ENCODE measurements at regions not wholly inside any gene's neighbourhood (a gene's known extent, or its start where the extent isn't known, plus 50 kb on each side); places are given as distances from the start of the nearest gene placed in this dataset.

DNA sequence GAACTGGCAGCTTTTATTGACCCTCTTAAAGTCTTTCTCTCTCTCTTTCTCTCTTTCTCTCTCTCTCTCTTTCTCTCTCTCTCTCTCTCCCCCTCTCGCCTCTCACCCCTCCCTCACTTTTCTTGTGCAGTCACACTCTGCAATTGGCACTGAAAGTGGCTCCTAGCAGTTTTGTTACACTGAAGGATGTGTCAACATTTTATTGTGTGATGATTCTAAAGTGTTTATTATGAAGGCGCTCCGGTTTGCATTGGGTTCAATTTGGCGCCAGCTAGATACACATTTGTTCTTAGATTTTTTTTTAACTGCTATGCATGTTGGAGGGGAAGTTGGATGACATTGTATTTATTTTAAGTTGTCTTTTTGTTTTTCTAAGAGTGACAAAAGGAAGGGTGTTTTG is 64.0 kb upstream of the CHRM3 start:
- BruUV-seq (replicated peaks), result no TSS peak
- CTCF ChIA-PET, result no interaction called here
- H3K79me2 ChIP-seq (ENCODE audit: control insufficient read depth, insufficient read depth, low read length), result no peaks in the 10 kb centered on the region
- POLR2A ChIA-PET, result no interaction called here
- no peak overlapping the region for H3K9ac ChIP-seq (replicated peaks; ENCODE audit: extremely low read depth, insufficient read depth, low read length)
- H3K4me3 ChIP-seq (replicated peaks in 1 of 3; ENCODE audit: insufficient read depth in 1 of 3, low read depth in 1 of 3, low read length in 3 of 3), result no peak overlapping the region
- peaks cover 2% of the 10 kb centered on the region for H3K9me3 ChIP-seq (replicated peaks; ENCODE audit: control insufficient read depth, insufficient read depth, low read length)
- H3K36me3 ChIP-seq (ENCODE audit: control insufficient read depth in 2 of 2, extremely low read depth in 1 of 2, insufficient read depth in 2 of 2, low read length in 2 of 2), result no peaks in the 10 kb centered on the region
- no peaks in the 10 kb centered on the region for H3K27me3 ChIP-seq (ENCODE audit: control insufficient read depth in 2 of 2, insufficient read depth in 2 of 2, low read length in 2 of 2)
- H3K27ac ChIP-seq (ENCODE audit: insufficient read depth, low read depth, low read length), result no peak overlapping the region
- DNase-seq (ENCODE audit: low read depth, low spot score) (no peak), FAIRE-seq (no peak)
- dilution Hi-C loops (cut with MboI; ENCODE audit: extremely low pct_ligation_motif_present, low sequenced_read_pairs), result no loop called here
- H3K4me1 ChIP-seq (ENCODE audit: control insufficient read depth, extremely low read depth, insufficient read depth, low read length), result no peaks in the 10 kb centered on the region
- no peaks in the 10 kb centered on the region for H4K20me1 ChIP-seq (replicated peaks; ENCODE audit: control insufficient read depth, extremely low read depth, insufficient read depth, low read length)
- no peak overlapping the region for H2AFZ ChIP-seq (ENCODE audit: low read depth, low read length)
- no peaks in the 10 kb centered on the region for H3K9me1 ChIP-seq (replicated peaks; ENCODE audit: control insufficient read depth, extremely low read depth, insufficient read depth, low read length)
- TF ChIP-seq, protein P1, sequence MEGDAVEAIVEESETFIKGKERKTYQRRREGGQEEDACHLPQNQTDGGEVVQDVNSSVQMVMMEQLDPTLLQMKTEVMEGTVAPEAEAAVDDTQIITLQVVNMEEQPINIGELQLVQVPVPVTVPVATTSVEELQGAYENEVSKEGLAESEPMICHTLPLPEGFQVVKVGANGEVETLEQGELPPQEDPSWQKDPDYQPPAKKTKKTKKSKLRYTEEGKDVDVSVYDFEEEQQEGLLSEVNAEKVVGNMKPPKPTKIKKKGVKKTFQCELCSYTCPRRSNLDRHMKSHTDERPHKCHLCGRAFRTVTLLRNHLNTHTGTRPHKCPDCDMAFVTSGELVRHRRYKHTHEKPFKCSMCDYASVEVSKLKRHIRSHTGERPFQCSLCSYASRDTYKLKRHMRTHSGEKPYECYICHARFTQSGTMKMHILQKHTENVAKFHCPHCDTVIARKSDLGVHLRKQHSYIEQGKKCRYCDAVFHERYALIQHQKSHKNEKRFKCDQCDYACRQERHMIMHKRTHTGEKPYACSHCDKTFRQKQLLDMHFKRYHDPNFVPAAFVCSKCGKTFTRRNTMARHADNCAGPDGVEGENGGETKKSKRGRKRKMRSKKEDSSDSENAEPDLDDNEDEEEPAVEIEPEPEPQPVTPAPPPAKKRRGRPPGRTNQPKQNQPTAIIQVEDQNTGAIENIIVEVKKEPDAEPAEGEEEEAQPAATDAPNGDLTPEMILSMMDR (IDR thresholded peaks at IDR 0.05; ENCODE audit: extremely low read depth in 1 of 2, insufficient read depth in 1 of 2, low read depth in 1 of 2, low read length in 2 of 2), result no peak
- no peak for TF ChIP-seq POLR2AphosphoS5 (IDR thresholded peaks at IDR 0.05; ENCODE audit: insufficient read depth, low read depth, low read length)
- TF ChIP-seq MYC (IDR thresholded peaks at IDR 0.05; ENCODE audit: low read depth, low read length), result no peak
- TF ChIP-seq, protein P2, sequence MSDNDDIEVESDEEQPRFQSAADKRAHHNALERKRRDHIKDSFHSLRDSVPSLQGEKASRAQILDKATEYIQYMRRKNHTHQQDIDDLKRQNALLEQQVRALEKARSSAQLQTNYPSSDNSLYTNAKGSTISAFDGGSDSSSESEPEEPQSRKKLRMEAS (IDR thresholded peaks at IDR 0.05; ENCODE audit: insufficient read depth, insufficient read length), result no peak
- no peak for TF ChIP-seq EZH2 (IDR thresholded peaks at IDR 0.05; ENCODE audit: borderline replicate concordance, low read depth, low read length, severe bottlenecking)
- TF ChIP-seq GATA2 (IDR thresholded peaks at IDR 0.05; ENCODE audit: insufficient read depth, insufficient read length, low read depth, low read length), result no peak
- TF ChIP-seq FOS (IDR thresholded peaks at IDR 0.05; ENCODE audit: borderline replicate concordance, insufficient read depth, low read length), result no peak
- H3K4me2 ChIP-seq (ENCODE audit: insufficient read depth, low read length), result no peak overlapping the region
- intact Hi-C loops (cut with micrococcal nuclease), result no loop called here

Measured in endothelial cell of umbilical vein (primary cell).